ENCODE measurements at regions not wholly inside any gene's neighbourhood (a gene's known extent, or its start where the extent isn't known, plus 50 kb on each side); places are given as distances from the start of the nearest gene placed in this dataset.

- H3K27me3 ChIP-seq (ENCODE audit: low read length) = no peaks in the 10 kb centered on the region
- H4K20me1 ChIP-seq (ENCODE audit: low read depth, low read length) = no peaks in the 10 kb centered on the region
- no peak overlapping the region for H2AFZ ChIP-seq (ENCODE audit: low read depth, low read length, severe bottlenecking)
- no peak for TF ChIP-seq EZH2phosphoT487 (conservative IDR thresholded peaks at IDR 0.05; ENCODE audit: low read length)
- H3K9me2 ChIP-seq (replicated peaks; ENCODE audit: insufficient read depth, low read length) = no peaks in the 10 kb centered on the region
- H3K9me3 ChIP-seq (ENCODE audit: insufficient read depth, low read length) = no peaks in the 10 kb centered on the region
- H3K27ac ChIP-seq (ENCODE audit: low read depth, low read length) = no peak overlapping the region
- no peaks in the 10 kb centered on the region for H3K79me2 ChIP-seq (ENCODE audit: insufficient read depth, low read length)
- H3K9ac ChIP-seq (ENCODE audit: low read length) = no peak overlapping the region
- no peaks in the 10 kb centered on the region for H3F3A ChIP-seq (ENCODE audit: insufficient read depth)
- H3K4me3 ChIP-seq (ENCODE audit: insufficient read depth, low read length, poor library complexity, severe bottlenecking) = no peak overlapping the region
- no peaks in the 10 kb centered on the region for H3K36me3 ChIP-seq (ENCODE audit: low read length)
- H3K4me2 ChIP-seq (ENCODE audit: low read depth, low read length, poor library complexity, severe bottlenecking) = no peak overlapping the region
Measured at GRCh38 chr20:51159303-51159702, 136.4 kb upstream of the KCNG1 start.

DNA sequence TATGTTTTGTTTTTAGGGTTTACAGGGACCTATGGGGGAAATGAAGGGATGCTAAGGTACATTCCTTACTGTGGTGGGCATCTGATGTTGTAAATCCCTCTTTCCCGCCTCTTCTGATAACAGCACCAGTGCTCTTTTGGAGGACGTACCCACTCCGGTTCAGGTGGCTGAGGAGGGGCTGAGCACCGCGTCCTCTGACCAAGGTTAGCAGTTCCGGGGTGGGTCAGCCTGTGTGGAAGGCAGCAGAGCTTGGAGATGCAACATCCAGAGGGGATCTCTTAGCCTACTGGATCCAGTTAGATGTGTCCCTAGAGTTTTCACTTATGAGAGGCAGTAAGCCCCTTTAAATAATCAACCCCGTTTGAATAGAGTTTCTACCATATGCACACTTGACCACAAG is 135.3 kb upstream of the KCNG1 start:
- no peaks in the 10 kb centered on the region for H3K9me2 ChIP-seq (replicated peaks; ENCODE audit: insufficient read depth, low read length)
- H2AFZ ChIP-seq (ENCODE audit: low read depth, low read length, severe bottlenecking) = no peak overlapping the region
- H3K27me3 ChIP-seq (ENCODE audit: low read length) = no peaks in the 10 kb centered on the region
- H3F3A ChIP-seq (ENCODE audit: insufficient read depth) = no peaks in the 10 kb centered on the region
- H3K79me2 ChIP-seq (ENCODE audit: insufficient read depth, low read length) = no peaks in the 10 kb centered on the region
- H3K4me3 ChIP-seq (ENCODE audit: insufficient read depth, low read length, poor library complexity, severe bottlenecking) = no peak overlapping the region
- no peak overlapping the region for H3K27ac ChIP-seq (ENCODE audit: low read depth, low read length)
- no peaks in the 10 kb centered on the region for H3K9me3 ChIP-seq (ENCODE audit: insufficient read depth, low read length)
- H4K20me1 ChIP-seq (ENCODE audit: low read depth, low read length) = no peaks in the 10 kb centered on the region
- H3K36me3 ChIP-seq (ENCODE audit: low read length) = no peaks in the 10 kb centered on the region
- H3K4me2 ChIP-seq (ENCODE audit: low read depth, low read length, poor library complexity, severe bottlenecking) = no peak overlapping the region
- no peak for TF ChIP-seq EZH2phosphoT487 (conservative IDR thresholded peaks at IDR 0.05; ENCODE audit: low read length)
- TF ChIP-seq, protein P1, sequence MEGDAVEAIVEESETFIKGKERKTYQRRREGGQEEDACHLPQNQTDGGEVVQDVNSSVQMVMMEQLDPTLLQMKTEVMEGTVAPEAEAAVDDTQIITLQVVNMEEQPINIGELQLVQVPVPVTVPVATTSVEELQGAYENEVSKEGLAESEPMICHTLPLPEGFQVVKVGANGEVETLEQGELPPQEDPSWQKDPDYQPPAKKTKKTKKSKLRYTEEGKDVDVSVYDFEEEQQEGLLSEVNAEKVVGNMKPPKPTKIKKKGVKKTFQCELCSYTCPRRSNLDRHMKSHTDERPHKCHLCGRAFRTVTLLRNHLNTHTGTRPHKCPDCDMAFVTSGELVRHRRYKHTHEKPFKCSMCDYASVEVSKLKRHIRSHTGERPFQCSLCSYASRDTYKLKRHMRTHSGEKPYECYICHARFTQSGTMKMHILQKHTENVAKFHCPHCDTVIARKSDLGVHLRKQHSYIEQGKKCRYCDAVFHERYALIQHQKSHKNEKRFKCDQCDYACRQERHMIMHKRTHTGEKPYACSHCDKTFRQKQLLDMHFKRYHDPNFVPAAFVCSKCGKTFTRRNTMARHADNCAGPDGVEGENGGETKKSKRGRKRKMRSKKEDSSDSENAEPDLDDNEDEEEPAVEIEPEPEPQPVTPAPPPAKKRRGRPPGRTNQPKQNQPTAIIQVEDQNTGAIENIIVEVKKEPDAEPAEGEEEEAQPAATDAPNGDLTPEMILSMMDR (IDR thresholded peaks at IDR 0.05; ENCODE audit: insufficient read depth, low read length, poor library complexity, severe bottlenecking) = no peak
- H3K9ac ChIP-seq (ENCODE audit: low read length) = no peak overlapping the region

DNA sequence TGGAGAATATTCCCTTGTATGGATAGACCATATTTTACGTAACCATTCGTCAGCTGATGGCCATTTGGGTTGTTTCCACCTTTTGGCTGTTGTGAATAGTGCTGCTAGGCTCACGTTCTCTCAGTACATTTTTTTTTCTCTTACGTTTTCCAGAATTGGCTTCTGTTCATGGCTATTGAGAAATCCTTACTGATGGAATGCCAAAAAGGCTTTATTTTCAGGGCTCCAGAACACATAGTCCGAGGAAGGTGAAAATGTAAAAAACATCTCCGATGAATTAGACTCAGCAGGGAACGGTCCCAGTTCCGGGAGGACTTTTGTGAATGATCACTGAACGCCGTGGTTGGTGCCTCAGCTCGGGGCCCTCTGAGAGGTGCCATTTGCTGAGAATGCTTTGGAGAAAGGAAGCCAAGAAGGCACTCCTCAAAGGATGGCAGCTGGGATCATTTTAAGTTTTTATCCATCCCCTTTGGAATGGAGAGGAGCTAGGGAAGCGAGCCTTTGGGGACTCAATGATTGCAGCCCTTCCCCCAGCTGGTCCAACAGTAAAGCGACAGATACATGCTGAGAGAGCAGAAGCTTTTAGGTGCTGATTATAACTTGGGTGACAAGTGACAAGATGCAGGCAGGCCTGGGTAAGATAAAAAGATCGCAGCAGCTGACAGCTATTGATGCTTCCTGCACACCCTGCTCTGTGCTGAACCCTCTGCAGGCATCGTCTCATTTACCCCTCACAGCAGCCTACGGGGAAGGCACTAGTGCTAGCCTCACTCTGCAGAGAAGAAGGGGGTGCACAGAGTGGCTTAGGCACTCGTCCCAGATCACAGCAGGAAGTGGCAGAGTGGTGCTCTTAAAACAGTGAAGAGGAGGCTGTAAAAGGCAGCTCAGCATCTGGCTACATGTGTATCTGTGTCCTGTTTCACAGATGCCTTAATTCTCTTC is 133.4 kb upstream of the KCNG1 start:
- no peak overlapping the region for H3K4me3 ChIP-seq (ENCODE audit: insufficient read depth, low read length, poor library complexity, severe bottlenecking)
- no peak overlapping the region for H2AFZ ChIP-seq (ENCODE audit: low read depth, low read length, severe bottlenecking)
- H4K20me1 ChIP-seq (ENCODE audit: low read depth, low read length) = no peaks in the 10 kb centered on the region
- H3F3A ChIP-seq (ENCODE audit: insufficient read depth) = no peaks in the 10 kb centered on the region
- H3K4me2 ChIP-seq (ENCODE audit: low read depth, low read length, poor library complexity, severe bottlenecking) = no peak overlapping the region
- H3K9me3 ChIP-seq (ENCODE audit: insufficient read depth, low read length) = no peaks in the 10 kb centered on the region
- no peak for TF ChIP-seq EZH2phosphoT487 (conservative IDR thresholded peaks at IDR 0.05; ENCODE audit: low read length)
- TF ChIP-seq, protein P1 (IDR thresholded peaks at IDR 0.05; ENCODE audit: insufficient read depth, low read length, poor library complexity, severe bottlenecking) = no peak
- no peak overlapping the region for H3K27ac ChIP-seq (ENCODE audit: low read depth, low read length)
- H3K9ac ChIP-seq (ENCODE audit: low read length) = no peak overlapping the region
- H3K36me3 ChIP-seq (ENCODE audit: low read length) = no peaks in the 10 kb centered on the region
- H3K9me2 ChIP-seq (replicated peaks; ENCODE audit: insufficient read depth, low read length) = no peaks in the 10 kb centered on the region
- H3K27me3 ChIP-seq (ENCODE audit: low read length) = no peaks in the 10 kb centered on the region
- H3K79me2 ChIP-seq (ENCODE audit: insufficient read depth, low read length) = no peaks in the 10 kb centered on the region

All from SU-DHL-6 (cell line).